ENCODE measurements at regions not wholly inside any gene's neighbourhood (a gene's known extent, or its start where the extent isn't known, plus 50 kb on each side); places are given as distances from the start of the nearest gene placed in this dataset.

GRCh38 chr3:94460931-94461330 is 398.1 kb downstream of the NSUN3 start:
- TF ChIP-seq CTCF (IDR thresholded peaks at IDR 0.05) (no peak), POLR2A (IDR thresholded peaks at IDR 0.05) (no peak)
